ENCODE measurements at regions not wholly inside any gene's neighbourhood (a gene's known extent, or its start where the extent isn't known, plus 50 kb on each side); places are given as distances from the start of the nearest gene placed in this dataset.
"Not testable (repeated sequence)": the region's sequence is repeated elsewhere in the genome, so short reads cannot be mapped to it uniquely, and the experiment has no call there.

GRCh38 chr7:150028344-150029012 lies 154.7 kb downstream of the ATP6V0E2 start:
- H3K4me3 ChIP-seq (ENCODE audit: low read depth, low read length); H3K27me3 ChIP-seq (ENCODE audit: control insufficient read depth, insufficient read depth, low read length); H3K9ac ChIP-seq (ENCODE audit: low read length); H3K9me3 ChIP-seq (ENCODE audit: control insufficient read depth, insufficient read depth, low read depth, low read length); H3K36me3 ChIP-seq (ENCODE audit: control insufficient read depth, insufficient read depth, low read length); H3K4me1 ChIP-seq (ENCODE audit: control insufficient read depth, insufficient read depth, low read length); H3K27ac ChIP-seq (ENCODE audit: low read depth, low read length): not testable (repeated sequence)

- H3K27me3 ChIP-seq (ENCODE audit: control insufficient read depth, insufficient read depth, low read length); H3K4me3 ChIP-seq (ENCODE audit: low read depth, low read length); H3K4me1 ChIP-seq (ENCODE audit: control insufficient read depth, insufficient read depth, low read length); H3K9ac ChIP-seq (ENCODE audit: low read length); H3K9me3 ChIP-seq (ENCODE audit: control insufficient read depth, insufficient read depth, low read depth, low read length); H3K36me3 ChIP-seq (ENCODE audit: control insufficient read depth, insufficient read depth, low read length); H3K27ac ChIP-seq (ENCODE audit: low read depth, low read length): not testable (repeated sequence)
Measured at GRCh38 chr7:150029013-150029389, 155.2 kb downstream of the ATP6V0E2 start.

GRCh38 chr7:150031733-150032132 lies 158.0 kb downstream of the ATP6V0E2 start:
- not testable (repeated sequence) for H3K36me3 ChIP-seq (ENCODE audit: control insufficient read depth, insufficient read depth, low read length); H3K27ac ChIP-seq (ENCODE audit: low read depth, low read length); H3K9ac ChIP-seq (ENCODE audit: low read length); H3K4me1 ChIP-seq (ENCODE audit: control insufficient read depth, insufficient read depth, low read length); H3K9me3 ChIP-seq (ENCODE audit: control insufficient read depth, insufficient read depth, low read depth, low read length); H3K27me3 ChIP-seq (ENCODE audit: control insufficient read depth, insufficient read depth, low read length); H3K4me3 ChIP-seq (ENCODE audit: low read depth, low read length)

GRCh38 chr7:150033711-150034110 lies 159.9 kb downstream of the ATP6V0E2 start:
- H3K27ac ChIP-seq (ENCODE audit: low read depth, low read length); H3K4me3 ChIP-seq (ENCODE audit: low read depth, low read length); H3K4me1 ChIP-seq (ENCODE audit: control insufficient read depth, insufficient read depth, low read length); H3K36me3 ChIP-seq (ENCODE audit: control insufficient read depth, insufficient read depth, low read length); H3K9ac ChIP-seq (ENCODE audit: low read length); H3K27me3 ChIP-seq (ENCODE audit: control insufficient read depth, insufficient read depth, low read length); H3K9me3 ChIP-seq (ENCODE audit: control insufficient read depth, insufficient read depth, low read depth, low read length): not testable (repeated sequence)

- not testable (repeated sequence) for H3K4me1 ChIP-seq (ENCODE audit: control insufficient read depth, insufficient read depth, low read length); H3K9me3 ChIP-seq (ENCODE audit: control insufficient read depth, insufficient read depth, low read depth, low read length); H3K27ac ChIP-seq (ENCODE audit: low read depth, low read length); H3K9ac ChIP-seq (ENCODE audit: low read length); H3K36me3 ChIP-seq (ENCODE audit: control insufficient read depth, insufficient read depth, low read length); H3K4me3 ChIP-seq (ENCODE audit: low read depth, low read length)
- H3K27me3 ChIP-seq (ENCODE audit: control insufficient read depth, insufficient read depth, low read length): peaks cover 11% of the 10 kb centered on the region
Measured at GRCh38 chr7:150035769-150036168, 162.0 kb downstream of the ATP6V0E2 start.

GRCh38 chr7:150039061-150039460 lies 165.3 kb downstream of the ATP6V0E2 start:
- peaks cover 16% of the 10 kb centered on the region for H3K27me3 ChIP-seq (ENCODE audit: control insufficient read depth, insufficient read depth, low read length)
- not testable (repeated sequence) for H3K4me3 ChIP-seq (ENCODE audit: low read depth, low read length); H3K9ac ChIP-seq (ENCODE audit: low read length); H3K4me1 ChIP-seq (ENCODE audit: control insufficient read depth, insufficient read depth, low read length); H3K9me3 ChIP-seq (ENCODE audit: control insufficient read depth, insufficient read depth, low read depth, low read length); H3K27ac ChIP-seq (ENCODE audit: low read depth, low read length); H3K36me3 ChIP-seq (ENCODE audit: control insufficient read depth, insufficient read depth, low read length)

GRCh38 chr7:150042281-150042680 lies 168.5 kb downstream of the ATP6V0E2 start:
- not testable (repeated sequence) for H3K36me3 ChIP-seq (ENCODE audit: control insufficient read depth, insufficient read depth, low read length); H3K4me3 ChIP-seq (ENCODE audit: low read depth, low read length); H3K4me1 ChIP-seq (ENCODE audit: control insufficient read depth, insufficient read depth, low read length); H3K9ac ChIP-seq (ENCODE audit: low read length); H3K9me3 ChIP-seq (ENCODE audit: control insufficient read depth, insufficient read depth, low read depth, low read length); H3K27ac ChIP-seq (ENCODE audit: low read depth, low read length)
- H3K27me3 ChIP-seq (ENCODE audit: control insufficient read depth, insufficient read depth, low read length): peaks cover 35% of the 10 kb centered on the region

GRCh38 chr7:150044771-150045170 lies 171.0 kb downstream of the ATP6V0E2 start:
- H3K27ac ChIP-seq (ENCODE audit: low read depth, low read length); H3K36me3 ChIP-seq (ENCODE audit: control insufficient read depth, insufficient read depth, low read length); H3K9ac ChIP-seq (ENCODE audit: low read length); H3K4me3 ChIP-seq (ENCODE audit: low read depth, low read length); H3K4me1 ChIP-seq (ENCODE audit: control insufficient read depth, insufficient read depth, low read length); H3K9me3 ChIP-seq (ENCODE audit: control insufficient read depth, insufficient read depth, low read depth, low read length): not testable (repeated sequence)
- H3K27me3 ChIP-seq (ENCODE audit: control insufficient read depth, insufficient read depth, low read length): peaks cover 43% of the 10 kb centered on the region

- H3K36me3 ChIP-seq (ENCODE audit: control insufficient read depth, insufficient read depth, low read length); H3K4me1 ChIP-seq (ENCODE audit: control insufficient read depth, insufficient read depth, low read length); H3K4me3 ChIP-seq (ENCODE audit: low read depth, low read length); H3K9ac ChIP-seq (ENCODE audit: low read length); H3K27ac ChIP-seq (ENCODE audit: low read depth, low read length); H3K9me3 ChIP-seq (ENCODE audit: control insufficient read depth, insufficient read depth, low read depth, low read length): not testable (repeated sequence)
- peaks cover 44% of the 10 kb centered on the region for H3K27me3 ChIP-seq (ENCODE audit: control insufficient read depth, insufficient read depth, low read length)
Measured at GRCh38 chr7:150045596-150045995, 171.8 kb downstream of the ATP6V0E2 start.

- H3K9me3 ChIP-seq (ENCODE audit: control insufficient read depth, insufficient read depth, low read depth, low read length); H3K4me1 ChIP-seq (ENCODE audit: control insufficient read depth, insufficient read depth, low read length); H3K36me3 ChIP-seq (ENCODE audit: control insufficient read depth, insufficient read depth, low read length); H3K9ac ChIP-seq (ENCODE audit: low read length); H3K27ac ChIP-seq (ENCODE audit: low read depth, low read length): not testable (repeated sequence)
- peak overlapping the region; percentile 47 for H3K4me3 ChIP-seq (ENCODE audit: low read depth, low read length)
- peaks cover 44% of the 10 kb centered on the region for H3K27me3 ChIP-seq (ENCODE audit: control insufficient read depth, insufficient read depth, low read length)
Measured at GRCh38 chr7:150046290-150047194, 172.8 kb downstream of the ATP6V0E2 start.

- not testable (repeated sequence) for H3K9me3 ChIP-seq (ENCODE audit: control insufficient read depth, insufficient read depth, low read depth, low read length); H3K36me3 ChIP-seq (ENCODE audit: control insufficient read depth, insufficient read depth, low read length); H3K9ac ChIP-seq (ENCODE audit: low read length); H3K4me1 ChIP-seq (ENCODE audit: control insufficient read depth, insufficient read depth, low read length); H3K27ac ChIP-seq (ENCODE audit: low read depth, low read length)
- H3K4me3 ChIP-seq (ENCODE audit: low read depth, low read length): peak overlapping the region; percentile 60
- peaks cover 44% of the 10 kb centered on the region for H3K27me3 ChIP-seq (ENCODE audit: control insufficient read depth, insufficient read depth, low read length)
Measured at GRCh38 chr7:150047329-150047728, 173.6 kb downstream of the ATP6V0E2 start.

Measured in HUES6 (cell line).